ENCODE measurements at regions not wholly inside any gene's neighbourhood (a gene's known extent, or its start where the extent isn't known, plus 50 kb on each side); places are given as distances from the start of the nearest gene placed in this dataset.

GRCh38 chr12:76268267-76268666 lies 79.9 kb downstream of the BBS10 start:
- in situ Hi-C loops (cut with HindIII; ENCODE audit: low pct_unique_long_range_greater_than_20kb, low sequenced_read_pairs): no loop called here
- BruUV-seq (replicated peaks): no TSS peak

GRCh38 chr12:76266797-76267196 lies 81.4 kb downstream of the BBS10 start:
- no peaks in the 10 kb centered on the region for H3K27me3 ChIP-seq (ENCODE audit: control insufficient read depth, insufficient read depth, low read length)
- H3K9me3 ChIP-seq (ENCODE audit: control insufficient read depth, insufficient read depth, low read depth, low read length): no peaks in the 10 kb centered on the region
- no peak overlapping the region for H3K4me3 ChIP-seq (ENCODE audit: low read depth in 2 of 2, low read length in 2 of 2)
- CTCF ChIA-PET: no interaction called here
- in situ Hi-C loops (cut with HindIII; ENCODE audit: low pct_unique_long_range_greater_than_20kb, low sequenced_read_pairs) (no loop called here), intact Hi-C loops (cut with micrococcal nuclease; ENCODE audit: unreplicated experiment) (no loop called here)
- TF ChIP-seq POLR2AphosphoS5 (IDR thresholded peaks at IDR 0.05; ENCODE audit: low read depth, low read length): no peak
- TF ChIP-seq TCF7L2 (IDR thresholded peaks at IDR 0.05; ENCODE audit: low read depth, low read length): no peak
- no peak for TF ChIP-seq SIN3A (IDR thresholded peaks at IDR 0.05; ENCODE audit: borderline replicate concordance, insufficient read depth, low read depth, low read length)
- TF ChIP-seq CTCF (IDR thresholded peaks at IDR 0.05): no peak
- no peak for TF ChIP-seq REST (IDR thresholded peaks at IDR 0.05; ENCODE audit: insufficient read depth in 1 of 2, low read depth in 2 of 2, low read length in 1 of 2)
- no peak overlapping the region for H3K27ac ChIP-seq (ENCODE audit: low read length)
- no peak for ATAC-seq
- DNase-seq (ENCODE audit: low read depth, low spot score): no peak
- H3K4me1 ChIP-seq (ENCODE audit: control insufficient read depth, insufficient read depth, low read length): no peaks in the 10 kb centered on the region
- H3K36me3 ChIP-seq (ENCODE audit: control insufficient read depth, insufficient read depth, low read length): no peaks in the 10 kb centered on the region
- POLR2A ChIA-PET: interaction anchor here (0.6 kb wide), 1 partner anchor 162 kb away, joined by 3 read pairs; no protein-coding TSS in a partner anchor
- no TSS peak for BruUV-seq (replicated peaks)

More at GRCh38 chr12:76268267-76268666, 79.9 kb downstream of the BBS10 start:
- ATAC-seq (no peak), DNase-seq (ENCODE audit: low read depth, low spot score) (no peak)
- Histone ChIP-seq H3K4me3 (ENCODE audit: low read depth in 2 of 2, low read length in 2 of 2) (no peak overlapping the region), H3K27ac (ENCODE audit: low read length) (no peak overlapping the region), H3K4me1 (ENCODE audit: control insufficient read depth, insufficient read depth, low read length) (no peaks in the 10 kb centered on the region), H3K36me3 (ENCODE audit: control insufficient read depth, insufficient read depth, low read length) (no peaks in the 10 kb centered on the region), H3K27me3 (ENCODE audit: control insufficient read depth, insufficient read depth, low read length) (no peaks in the 10 kb centered on the region), H3K9me3 (ENCODE audit: control insufficient read depth, insufficient read depth, low read depth, low read length) (no peaks in the 10 kb centered on the region)
- intact Hi-C loops (cut with micrococcal nuclease; ENCODE audit: unreplicated experiment): no loop called here
- POLR2A ChIA-PET: no interaction called here
- no peak for TF ChIP-seq POLR2AphosphoS5 (IDR thresholded peaks at IDR 0.05; ENCODE audit: low read depth, low read length)
- no peak for TF ChIP-seq TCF7L2 (IDR thresholded peaks at IDR 0.05; ENCODE audit: low read depth, low read length)
- no peak for TF ChIP-seq REST (IDR thresholded peaks at IDR 0.05; ENCODE audit: insufficient read depth in 1 of 2, low read depth in 2 of 2, low read length in 1 of 2)
- TF ChIP-seq CTCF (IDR thresholded peaks at IDR 0.05): no peak
- no peak for TF ChIP-seq SIN3A (IDR thresholded peaks at IDR 0.05; ENCODE audit: borderline replicate concordance, insufficient read depth, low read depth, low read length)
- CTCF ChIA-PET: no interaction called here

Measured in Panc1 (cell line).